Right atrium auricular region (tissue), 2 donors: ENCODE measurements at regions not wholly inside any gene's neighbourhood (a gene's known extent, or its start where the extent isn't known, plus 50 kb on each side); places are given as distances from the start of the nearest gene placed in this dataset.

Experiments
- DNase-seq: peaks from one replicate; pipeline ENCODE4 v3.0.0-alpha.2; 2019; ENCODE audit warnings: low spot score
- H3K27ac ChIP-seq, 2 donors: fragments of 200-600 bp; sonication (generic); 1 replicate in 1 of 2; 2 replicates in 1 of 2; pipeline ENCODE4 v1.5.1; 2016 to 2019
- H3K27me3 ChIP-seq, 2 donors: fragments of 200-600 bp; sonication (generic); one replicate each; pipeline versions ENCODE4 v1.5.1 to v1.6.0; 2017 to 2019
- H3K36me3 ChIP-seq: fragments of 200-600 bp; sonication (generic); one replicate; pipeline ENCODE4 v1.5.1; 2016
- H3K4me1 ChIP-seq, 2 donors: fragments of 200-600 bp; sonication (generic); one replicate each; pipeline versions ENCODE4 v1.5.1 to v1.6.0; 2017 to 2019
- H3K4me3 ChIP-seq, 2 donors: fragments of 200-600 bp; sonication (generic); 1 replicate in 1 of 2; 2 replicates in 1 of 2; pipeline ENCODE4 v1.5.1; 2017 to 2019; ENCODE audit warnings: mild to moderate bottlenecking in 1 of 2, moderate library complexity in 1 of 2
- H3K9me3 ChIP-seq, 2 donors: fragments of 200-600 bp; sonication (generic); one replicate each; pipeline ENCODE4 v1.5.1; 2019
- CTCF ChIP-seq, 2 donors: fragments of 200-600 bp; sonication (generic); IDR thresholded peaks; one replicate each; pipeline ENCODE4 v1.5.1; 2019; ENCODE audit warnings: antibody characterized with exemption in 2 of 2

GRCh38 chr3:118692416-118692815 is 342.2 kb downstream of the IGSF11 start:
- Histone ChIP-seq H3K27me3 (no peaks in the 10 kb centered on the region), H3K27ac (no peak overlapping the region), H3K9me3 (no peaks in the 10 kb centered on the region), H3K4me1 (no peaks in the 10 kb centered on the region), H3K4me3 (no peak overlapping the region), H3K36me3 (no peaks in the 10 kb centered on the region)
- TF ChIP-seq CTCF (IDR thresholded peaks at IDR 0.05) = no peak
- DNase-seq = no peak

GRCh38 chr3:118705487-118706219 is 329.0 kb downstream of the IGSF11 start:
- H3K27me3 ChIP-seq = no peaks in the 10 kb centered on the region
- no peak overlapping the region for H3K4me3 ChIP-seq
- DNase-seq = no peak
- TF ChIP-seq CTCF (IDR thresholded peaks at IDR 0.05) = no peak
- H3K36me3 ChIP-seq = no peaks in the 10 kb centered on the region
- no peaks in the 10 kb centered on the region for H3K9me3 ChIP-seq
- H3K27ac ChIP-seq = no peak overlapping the region
- no peaks in the 10 kb centered on the region for H3K4me1 ChIP-seq

- no peak for TF ChIP-seq CTCF (IDR thresholded peaks at IDR 0.05)
- Histone ChIP-seq H3K27me3 (no peaks in the 10 kb centered on the region), H3K27ac (no peak overlapping the region), H3K36me3 (no peaks in the 10 kb centered on the region), H3K9me3 (no peaks in the 10 kb centered on the region), H3K4me3 (no peak overlapping the region), H3K4me1 (no peaks in the 10 kb centered on the region)
- DNase-seq = no peak
Observed at GRCh38 chr3:118707991-118708390, 326.7 kb downstream of the IGSF11 start.

- no peak overlapping the region for H3K4me3 ChIP-seq
- no peak for TF ChIP-seq CTCF (IDR thresholded peaks at IDR 0.05)
- no peaks in the 10 kb centered on the region for H3K36me3 ChIP-seq
- no peak for DNase-seq
- H3K27me3 ChIP-seq = no peaks in the 10 kb centered on the region
- no peaks in the 10 kb centered on the region for H3K9me3 ChIP-seq
- H3K27ac ChIP-seq = no peak overlapping the region
- no peaks in the 10 kb centered on the region for H3K4me1 ChIP-seq
Observed at GRCh38 chr3:118710532-118710931, 324.1 kb downstream of the IGSF11 start.

GRCh38 chr3:118713502-118714207 is 321.0 kb downstream of the IGSF11 start:
- no peaks in the 10 kb centered on the region for H3K4me1 ChIP-seq
- no peaks in the 10 kb centered on the region for H3K36me3 ChIP-seq
- no peaks in the 10 kb centered on the region for H3K9me3 ChIP-seq
- H3K27ac ChIP-seq = no peak overlapping the region
- no peaks in the 10 kb centered on the region for H3K27me3 ChIP-seq
- H3K4me3 ChIP-seq = no peak overlapping the region
- DNase-seq = no peak
- TF ChIP-seq CTCF (IDR thresholded peaks at IDR 0.05) = no peak
